ENCODE measurements at regions not wholly inside any gene's neighbourhood (a gene's known extent, or its start where the extent isn't known, plus 50 kb on each side); places are given as distances from the start of the nearest gene placed in this dataset.
A peak's percentile ranks its signal among the peaks of the same experiment; 100 is the strongest.

- Mint-ChIP-seq H3K9me3 (ENCODE audit: low read depth) (no peaks in the 10 kb centered on the region), H3K4me3 (ENCODE audit: low read depth) (no peak overlapping the region), H3K27me3 (no peaks in the 10 kb centered on the region), H3K36me3 (ENCODE audit: insufficient read depth) (no peaks in the 10 kb centered on the region), H3K4me1 (ENCODE audit: low read depth) (no peaks in the 10 kb centered on the region), H3K27ac (no peak overlapping the region)
- DNase-seq (ENCODE audit: low spot score, unreplicated experiment) = no peak
- TF ChIP-seq, protein P1, sequence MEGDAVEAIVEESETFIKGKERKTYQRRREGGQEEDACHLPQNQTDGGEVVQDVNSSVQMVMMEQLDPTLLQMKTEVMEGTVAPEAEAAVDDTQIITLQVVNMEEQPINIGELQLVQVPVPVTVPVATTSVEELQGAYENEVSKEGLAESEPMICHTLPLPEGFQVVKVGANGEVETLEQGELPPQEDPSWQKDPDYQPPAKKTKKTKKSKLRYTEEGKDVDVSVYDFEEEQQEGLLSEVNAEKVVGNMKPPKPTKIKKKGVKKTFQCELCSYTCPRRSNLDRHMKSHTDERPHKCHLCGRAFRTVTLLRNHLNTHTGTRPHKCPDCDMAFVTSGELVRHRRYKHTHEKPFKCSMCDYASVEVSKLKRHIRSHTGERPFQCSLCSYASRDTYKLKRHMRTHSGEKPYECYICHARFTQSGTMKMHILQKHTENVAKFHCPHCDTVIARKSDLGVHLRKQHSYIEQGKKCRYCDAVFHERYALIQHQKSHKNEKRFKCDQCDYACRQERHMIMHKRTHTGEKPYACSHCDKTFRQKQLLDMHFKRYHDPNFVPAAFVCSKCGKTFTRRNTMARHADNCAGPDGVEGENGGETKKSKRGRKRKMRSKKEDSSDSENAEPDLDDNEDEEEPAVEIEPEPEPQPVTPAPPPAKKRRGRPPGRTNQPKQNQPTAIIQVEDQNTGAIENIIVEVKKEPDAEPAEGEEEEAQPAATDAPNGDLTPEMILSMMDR (IDR thresholded peaks at IDR 0.05; ENCODE audit: unreplicated experiment) = no peak
These were observed 278.5 kb upstream of the ONECUT1 start for GRCh38 chr15:53068636-53069035.

DNA sequence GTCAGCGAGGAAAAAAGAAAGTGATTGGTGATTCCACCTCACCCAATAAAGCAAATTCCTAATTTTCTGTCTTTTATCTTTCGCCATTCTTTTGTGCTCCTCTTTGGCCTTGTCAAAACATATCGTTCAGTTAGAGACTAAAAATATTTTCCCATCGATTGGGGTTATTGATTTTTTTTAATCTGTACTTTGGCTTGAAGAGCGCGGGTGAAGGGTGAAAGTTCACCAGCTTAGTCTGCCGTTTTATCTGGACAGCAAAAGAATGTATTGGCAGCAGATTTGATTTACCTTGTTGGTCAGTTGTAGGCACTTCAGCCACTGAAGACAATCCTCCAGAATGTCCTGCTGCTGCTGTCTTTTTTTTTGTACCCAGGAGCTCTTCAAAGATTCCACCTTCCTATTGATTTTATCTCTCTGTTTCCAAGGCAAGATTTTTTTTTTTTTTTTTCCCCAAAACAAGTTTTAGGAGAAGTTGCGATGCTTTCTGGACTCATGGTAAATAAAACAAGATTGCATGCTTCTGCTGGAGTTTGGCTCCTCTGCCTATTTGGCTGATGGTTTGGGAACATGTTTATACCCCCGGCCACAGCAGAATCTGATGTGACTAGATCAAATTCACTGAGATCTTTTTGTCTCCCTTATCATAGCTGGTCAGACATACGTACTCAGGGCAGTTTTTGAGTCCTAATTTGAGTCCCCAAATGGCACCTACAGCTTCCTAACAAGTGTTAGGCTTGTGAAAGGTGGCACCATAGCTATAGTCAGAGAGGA lies 269.3 kb upstream of the ONECUT1 start:
- H3K4me1 Mint-ChIP-seq (ENCODE audit: low read depth) = peaks cover 30% of the 10 kb centered on the region
- no peaks in the 10 kb centered on the region for H3K36me3 Mint-ChIP-seq (ENCODE audit: insufficient read depth)

GRCh38 chr15:53046153-53046790 lies 256.1 kb upstream of the ONECUT1 start:
- TF ChIP-seq, protein P1 (IDR thresholded peaks at IDR 0.05; ENCODE audit: unreplicated experiment) = no peak
- H3K27me3 Mint-ChIP-seq = no peaks in the 10 kb centered on the region
- H3K4me3 Mint-ChIP-seq (ENCODE audit: low read depth) = no peak overlapping the region
- DNase-seq (ENCODE audit: low spot score, unreplicated experiment) = no peak
- H3K9me3 Mint-ChIP-seq (ENCODE audit: low read depth) = peaks cover 33% of the 10 kb centered on the region
- H3K36me3 Mint-ChIP-seq (ENCODE audit: insufficient read depth) = peaks cover 12% of the 10 kb centered on the region
- peaks cover 4% of the 10 kb centered on the region for H3K4me1 Mint-ChIP-seq (ENCODE audit: low read depth)
- no peak overlapping the region for H3K27ac Mint-ChIP-seq

More for the DNA sequence above, 269.3 kb upstream of the ONECUT1 start:
- H3K27ac Mint-ChIP-seq = peak overlapping the region; percentile 44
- H3K9me3 Mint-ChIP-seq (ENCODE audit: low read depth) = peaks cover 9% of the 10 kb centered on the region
- no peaks in the 10 kb centered on the region for H3K27me3 Mint-ChIP-seq
- DNase-seq (ENCODE audit: low spot score, unreplicated experiment) = no peak
- H3K4me3 Mint-ChIP-seq (ENCODE audit: low read depth) = peak overlapping the region; percentile 14
- TF ChIP-seq, protein P1 (IDR thresholded peaks at IDR 0.05; ENCODE audit: unreplicated experiment) = no peak

DNA sequence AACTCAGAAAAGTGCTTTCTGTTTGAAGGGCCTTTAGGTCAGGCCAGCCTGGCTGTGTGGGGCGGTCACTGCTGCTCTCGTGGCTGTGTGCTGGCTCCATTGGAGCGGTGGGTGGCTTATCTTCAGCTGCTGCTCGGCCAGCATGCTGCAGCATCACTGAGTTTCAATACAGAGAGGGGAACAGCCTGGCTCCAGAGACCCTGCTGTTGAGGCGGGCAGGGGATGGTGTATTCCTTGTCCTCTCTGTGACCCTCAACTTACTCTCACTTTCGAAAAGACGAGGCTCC lies 248.5 kb upstream of the ONECUT1 start:
- TF ChIP-seq, protein P1 (IDR thresholded peaks at IDR 0.05; ENCODE audit: unreplicated experiment) = no peak
- no peak for DNase-seq (ENCODE audit: low spot score, unreplicated experiment)
- Mint-ChIP-seq H3K4me1 (ENCODE audit: low read depth) (peaks cover 35% of the 10 kb centered on the region), H3K4me3 (ENCODE audit: low read depth) (no peak overlapping the region), H3K27ac (no peak overlapping the region), H3K9me3 (ENCODE audit: low read depth) (peaks cover 9% of the 10 kb centered on the region), H3K27me3 (no peaks in the 10 kb centered on the region), H3K36me3 (ENCODE audit: insufficient read depth) (peaks cover 2% of the 10 kb centered on the region)

- TF ChIP-seq, protein P1 (IDR thresholded peaks at IDR 0.05; ENCODE audit: unreplicated experiment) = no peak
- no peak for DNase-seq (ENCODE audit: low spot score, unreplicated experiment)
These were observed 247.9 kb upstream of the ONECUT1 start for GRCh38 chr15:53037904-53038654.

More at GRCh38 chr15:53037904-53038654, 247.9 kb upstream of the ONECUT1 start:
- Mint-ChIP-seq H3K4me3 (ENCODE audit: low read depth) (no peak overlapping the region), H3K36me3 (ENCODE audit: insufficient read depth) (peaks cover 2% of the 10 kb centered on the region), H3K9me3 (ENCODE audit: low read depth) (peaks cover 4% of the 10 kb centered on the region), H3K27ac (no peak overlapping the region), H3K27me3 (no peaks in the 10 kb centered on the region), H3K4me1 (ENCODE audit: low read depth) (peaks cover 39% of the 10 kb centered on the region)

Data from progenitor cell of endocrine pancreas (in vitro differentiated cells).